HK-2 (cell line): ENCODE measurements at regions not wholly inside any gene's neighbourhood (a gene's known extent, or its start where the extent isn't known, plus 50 kb on each side); places are given as distances from the start of the nearest gene placed in this dataset.
"Not testable (repeated sequence)": the region's sequence is repeated elsewhere in the genome, so short reads cannot be mapped to it uniquely, and the experiment has no call there.

Experiments
- DNase-seq: peaks from one replicate; pipeline ENCODE4 v3.0.0-alpha.2; 2018; ENCODE audit not compliant: unreplicated experiment

DNA sequence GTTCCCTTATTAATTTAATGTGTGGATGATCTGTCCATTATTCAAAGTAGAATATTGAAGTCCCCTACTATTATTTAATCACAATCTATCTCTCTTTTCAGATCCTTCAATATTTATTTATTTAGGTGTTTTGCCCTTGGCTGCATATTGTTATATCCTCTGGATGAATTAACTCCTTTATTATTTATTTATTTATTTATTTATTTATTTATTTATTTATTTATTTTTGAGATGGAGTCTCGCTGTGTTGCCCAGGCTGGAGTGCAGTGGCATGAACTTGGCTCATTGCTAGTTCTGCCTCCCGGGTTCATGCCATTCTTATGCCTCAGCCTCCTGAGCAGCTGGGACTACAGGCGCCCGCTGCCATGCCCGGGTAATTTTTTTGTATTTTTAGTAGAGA is 776.6 kb upstream of the NXPH2 start:
- no peak for DNase-seq

DNA sequence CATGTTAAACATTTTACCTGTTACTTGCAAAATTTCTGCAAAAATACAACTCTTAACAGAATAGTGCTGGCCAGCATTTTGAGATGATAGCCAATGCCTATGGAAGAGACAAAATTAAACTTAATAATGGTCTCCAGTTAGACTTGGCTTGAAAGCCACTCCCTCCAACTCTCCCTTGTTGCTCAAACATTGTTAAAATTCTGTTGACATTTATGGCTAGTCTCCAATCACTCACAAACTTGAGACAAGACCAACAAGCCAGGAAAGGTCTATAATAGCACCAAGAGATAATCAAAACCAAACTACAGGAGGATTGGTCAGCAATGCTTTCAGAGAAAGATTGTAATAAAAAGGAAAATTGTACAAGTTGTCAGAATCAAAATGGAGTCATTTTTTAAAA is 770.7 kb upstream of the NXPH2 start:
- no peak for DNase-seq

DNA sequence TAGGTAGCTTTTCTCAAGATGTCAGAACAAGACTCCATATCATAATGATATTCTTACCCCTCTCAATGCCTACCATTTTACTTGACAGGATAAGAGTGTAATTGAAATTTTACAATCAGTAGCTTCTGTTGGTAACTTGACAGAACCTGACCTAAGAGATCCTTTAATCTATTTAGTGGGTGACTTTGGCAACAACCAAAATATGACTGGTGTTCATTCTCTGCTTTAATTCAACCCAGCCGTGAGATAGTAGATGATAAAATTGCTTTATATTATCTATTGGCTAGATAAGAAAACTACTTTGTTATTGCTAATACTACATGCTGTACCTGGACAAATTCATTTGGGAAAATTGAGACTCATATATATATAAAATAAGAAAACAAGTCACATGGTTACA is 770.2 kb upstream of the NXPH2 start:
- no peak for DNase-seq

DNA sequence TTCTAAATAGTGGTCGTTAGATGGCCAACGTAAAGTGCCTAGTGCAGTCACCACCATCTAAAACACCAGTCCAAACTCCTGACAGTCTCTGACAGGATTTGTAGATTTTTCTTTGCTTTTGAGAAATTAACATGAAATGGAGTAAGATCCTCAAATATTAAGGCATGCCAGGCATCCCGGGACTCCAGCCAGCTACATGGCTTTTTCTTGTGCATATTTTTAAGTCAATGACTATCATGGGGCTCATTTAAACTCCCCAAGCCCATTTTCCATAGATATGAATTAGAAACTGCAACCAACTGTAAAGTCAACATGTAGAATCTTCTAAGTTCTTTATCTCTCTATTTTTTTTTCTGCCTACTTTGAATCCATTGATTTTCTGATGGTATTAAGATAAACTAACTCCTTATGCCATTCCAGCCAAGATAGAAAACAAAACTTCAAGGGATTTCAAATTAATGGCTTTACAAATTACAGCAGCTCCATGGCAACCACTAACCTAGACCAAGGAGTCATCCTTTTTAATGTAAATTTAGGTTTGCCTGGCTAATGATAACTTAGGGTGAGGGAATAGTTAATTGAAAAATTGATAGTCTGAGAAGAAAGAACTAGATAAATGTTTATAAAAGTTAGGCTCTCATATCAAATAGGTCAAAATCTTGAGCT is 764.1 kb upstream of the NXPH2 start:
- no peak for DNase-seq

DNA sequence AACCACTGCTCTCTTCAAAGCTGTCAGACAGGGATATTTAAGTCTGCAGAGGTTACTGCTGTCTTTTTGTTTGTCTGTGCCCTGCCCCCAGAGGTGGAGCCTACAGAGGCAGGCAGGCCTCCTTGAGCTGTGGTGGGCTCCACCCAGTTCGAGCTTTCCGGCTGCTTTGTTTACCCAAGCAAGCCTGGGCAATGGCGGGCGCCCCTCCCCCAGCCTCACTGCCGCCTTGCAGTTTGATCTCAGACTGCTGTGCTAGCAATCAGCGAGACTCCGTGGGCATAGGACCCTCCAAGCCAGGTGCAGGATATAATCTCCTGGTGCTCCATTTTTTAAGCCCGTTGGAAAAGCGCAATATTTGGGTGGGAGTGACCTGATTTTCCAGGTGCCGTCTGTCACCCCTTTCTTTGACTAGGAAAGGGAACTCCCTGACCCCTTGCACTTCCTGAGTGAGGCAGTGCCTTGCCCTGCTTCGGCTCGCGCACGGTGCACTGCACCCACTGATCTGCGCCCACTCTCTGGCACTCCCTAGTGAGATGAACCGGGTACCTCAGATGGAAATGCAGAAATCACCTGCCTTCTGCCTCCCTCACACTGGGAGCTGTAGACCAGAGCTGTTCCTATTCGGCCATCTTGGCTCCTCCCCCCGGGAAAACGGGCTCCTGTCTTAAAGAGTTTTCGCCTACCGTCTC is 758.3 kb upstream of the NXPH2 start:
- DNase-seq = not testable (repeated sequence)

DNA sequence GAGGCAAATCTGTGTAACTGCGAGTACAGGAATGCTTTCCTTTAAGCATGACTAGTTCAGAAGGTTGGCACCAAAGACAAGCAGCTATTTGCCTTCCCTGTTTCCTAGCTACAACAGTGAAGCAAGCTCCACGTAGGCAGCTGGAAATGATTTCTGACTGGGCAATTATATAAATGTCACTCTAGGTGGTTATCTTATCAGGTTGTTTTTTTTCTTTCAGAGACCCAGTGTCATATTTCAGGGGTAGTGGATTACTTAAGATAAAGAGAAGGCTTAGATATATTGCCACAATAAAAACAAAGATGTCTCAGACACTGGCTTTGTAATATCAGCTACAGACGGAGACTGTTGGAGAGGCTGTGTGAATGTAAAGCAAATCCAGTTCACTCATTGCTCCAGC is 748.9 kb upstream of the NXPH2 start:
- DNase-seq = no peak

DNA sequence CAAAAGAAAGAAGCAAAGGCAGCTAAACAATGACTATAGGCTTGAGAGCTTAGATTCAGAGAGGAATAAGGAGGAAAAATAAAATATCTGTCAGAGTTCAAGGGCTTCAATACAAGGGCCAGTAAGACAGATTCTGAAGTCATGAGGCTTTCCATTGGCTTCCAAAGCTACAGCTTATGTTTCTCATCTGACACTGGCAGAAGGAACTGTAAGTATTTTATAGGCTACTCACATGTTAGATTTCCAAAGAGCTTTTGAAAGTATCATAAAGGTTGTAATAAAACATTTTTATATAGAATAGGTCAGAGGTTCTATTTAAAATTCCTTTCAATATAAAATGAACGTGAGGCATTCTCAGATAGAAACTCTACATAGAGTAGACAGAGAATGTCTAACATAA is 746.6 kb upstream of the NXPH2 start:
- DNase-seq = no peak

DNA sequence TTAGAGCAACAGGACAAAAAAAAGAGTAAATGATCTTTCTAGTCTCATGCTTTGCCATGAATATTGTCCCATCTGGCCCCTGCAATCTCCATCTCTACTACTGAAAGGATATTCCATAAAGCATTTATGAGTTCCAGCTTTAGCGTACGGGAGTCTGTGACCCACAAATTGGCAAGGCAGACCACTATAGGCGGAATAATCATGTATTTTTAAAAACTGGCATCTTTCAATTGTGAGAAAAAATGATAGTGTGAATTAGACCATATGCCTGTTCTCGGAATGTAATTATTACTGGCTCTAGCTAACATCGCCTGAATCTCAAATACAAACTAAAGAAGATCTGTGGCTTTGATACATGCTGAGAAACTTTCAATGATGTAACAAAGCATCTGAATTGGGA is 738.1 kb upstream of the NXPH2 start:
- no peak for DNase-seq

DNA sequence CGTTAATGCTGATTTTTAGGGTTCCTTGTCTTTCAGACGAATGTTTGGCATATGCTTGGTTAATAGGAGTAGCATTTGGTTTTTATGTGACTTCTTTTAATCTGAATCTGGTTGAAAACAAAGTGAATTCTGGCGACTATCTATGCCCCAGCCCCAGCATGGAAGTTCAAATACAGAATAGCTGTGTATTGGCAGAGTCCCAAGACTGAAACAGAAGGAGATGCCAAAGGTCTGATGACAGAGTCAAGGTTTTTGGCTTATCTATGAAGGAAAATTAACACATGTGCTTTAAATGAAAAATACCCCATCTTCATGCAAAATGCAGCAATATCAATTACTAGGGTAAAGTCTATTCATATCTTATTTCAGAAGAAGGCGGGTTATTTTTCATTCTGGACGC is 734.8 kb upstream of the NXPH2 start:
- DNase-seq = no peak

DNA sequence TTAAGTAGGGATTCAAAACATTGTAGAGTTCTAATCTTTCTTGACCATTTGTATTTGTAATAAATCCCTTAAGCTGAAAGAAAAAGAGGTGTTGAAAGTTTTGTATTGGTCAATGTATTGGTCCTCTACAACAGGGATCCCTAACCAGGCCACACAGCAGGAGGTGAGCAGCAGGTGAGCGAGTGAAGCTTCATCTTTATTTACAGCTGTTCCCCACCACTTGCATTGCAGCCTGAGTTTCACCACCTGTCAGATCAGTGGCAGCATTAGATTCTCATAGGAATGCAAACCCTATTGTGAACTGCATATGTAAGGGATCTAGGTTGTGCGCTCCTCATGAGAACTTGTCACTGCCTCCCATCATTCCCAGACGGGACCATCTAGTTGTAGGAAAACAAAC is 715.7 kb upstream of the NXPH2 start:
- DNase-seq = no peak

DNA sequence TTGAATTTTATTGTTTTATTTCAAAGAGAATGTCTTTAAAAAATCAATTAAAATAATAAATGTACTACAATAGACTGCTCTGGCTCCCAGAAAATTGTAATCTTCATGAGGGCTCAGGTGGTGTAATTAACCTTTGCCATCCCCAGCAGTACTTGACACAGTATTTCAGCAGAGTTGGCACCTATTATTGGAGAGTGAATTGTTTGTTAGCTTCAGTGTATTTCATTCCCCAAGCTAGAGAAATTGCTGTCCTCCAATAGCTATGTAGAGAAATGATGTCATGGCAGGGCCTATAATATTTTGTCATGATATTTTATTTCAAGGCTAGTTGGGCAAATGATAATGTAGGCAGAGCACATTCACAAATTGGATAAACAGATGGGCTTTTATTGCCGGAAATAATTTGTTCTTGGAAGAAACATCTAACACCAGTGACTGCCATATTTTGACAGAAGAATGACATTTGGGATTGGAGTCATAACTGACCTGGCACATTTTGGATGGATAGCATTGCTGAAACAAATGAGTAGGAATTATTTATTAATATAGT is 712.0 kb upstream of the NXPH2 start:
- no peak for DNase-seq

DNA sequence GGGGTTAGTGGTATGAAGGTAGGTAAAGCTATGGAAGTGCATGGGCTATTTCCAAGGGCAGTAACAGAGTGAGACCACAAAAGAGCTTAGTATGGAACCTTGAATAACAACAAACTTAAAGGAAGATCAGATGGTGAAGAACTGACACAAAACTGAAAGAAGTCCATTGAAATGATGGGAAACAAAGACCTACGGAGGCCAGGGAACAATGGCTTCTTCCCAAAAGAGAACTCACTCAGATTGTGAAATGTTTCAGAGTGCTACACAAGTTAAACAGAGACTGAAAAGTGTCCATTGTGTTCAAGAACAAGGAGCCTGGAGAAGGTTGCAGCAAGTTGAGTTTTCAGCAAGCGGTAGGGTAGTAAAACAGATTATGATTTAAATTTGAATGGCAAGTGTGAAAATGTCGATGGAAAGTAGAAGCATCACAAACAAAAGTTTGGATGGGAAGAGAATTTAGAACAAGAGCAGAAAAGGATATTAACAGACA is 700.0 kb upstream of the NXPH2 start:
- no peak for DNase-seq

DNA sequence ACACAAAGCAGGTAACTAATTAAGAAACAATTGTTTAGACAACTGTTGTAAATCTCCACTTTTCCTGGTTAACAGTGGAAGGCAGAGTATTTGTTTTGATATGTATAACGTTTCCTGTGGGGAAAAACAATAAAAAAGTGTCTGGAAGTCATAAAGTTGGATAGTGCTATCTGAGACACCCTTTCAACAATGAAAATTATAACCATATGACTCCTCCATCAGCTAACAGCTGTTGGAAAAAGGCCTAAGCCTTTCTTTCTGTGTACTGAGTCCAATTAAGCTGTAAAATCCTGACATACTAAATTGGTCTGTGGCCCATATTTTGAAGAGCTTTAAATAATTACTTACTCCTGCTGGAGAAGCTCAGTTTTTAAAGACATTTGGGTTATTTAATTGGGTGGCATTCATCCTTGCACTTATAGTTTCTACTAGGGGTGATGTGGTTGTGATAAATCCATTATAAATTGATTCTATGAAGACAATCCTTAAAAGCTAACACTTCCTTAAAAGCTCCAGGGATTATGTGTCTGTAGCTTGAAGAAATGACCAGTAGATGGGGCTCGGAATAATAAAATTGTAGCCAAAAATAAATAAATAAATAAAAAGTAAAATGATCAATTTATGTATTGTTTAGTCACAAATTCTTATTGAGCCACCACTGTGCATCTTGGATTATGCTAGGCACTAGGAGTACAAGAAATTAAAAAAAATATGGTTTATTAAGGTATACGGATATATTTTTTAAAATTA is 698.1 kb upstream of the NXPH2 start:
- DNase-seq = no peak

DNA sequence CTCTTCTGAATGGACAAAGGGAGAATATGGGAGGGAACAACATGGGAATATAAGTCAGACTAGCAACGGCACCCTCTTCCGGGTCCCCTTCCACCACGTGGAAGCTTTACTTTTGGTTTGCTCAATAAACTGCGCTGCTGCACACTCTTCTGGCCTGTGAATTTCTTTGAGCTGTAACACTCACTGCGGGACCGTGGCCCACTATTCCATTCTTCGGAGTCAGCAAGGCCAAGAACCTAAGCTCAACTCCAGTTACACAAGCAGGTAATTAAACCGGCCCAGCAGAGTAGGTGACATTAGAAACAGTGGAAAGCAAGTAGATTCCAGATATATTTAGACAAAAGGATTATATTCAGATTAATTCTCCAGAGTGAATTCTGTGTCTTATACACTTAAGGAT is 697.4 kb upstream of the NXPH2 start:
- no peak for DNase-seq

DNA sequence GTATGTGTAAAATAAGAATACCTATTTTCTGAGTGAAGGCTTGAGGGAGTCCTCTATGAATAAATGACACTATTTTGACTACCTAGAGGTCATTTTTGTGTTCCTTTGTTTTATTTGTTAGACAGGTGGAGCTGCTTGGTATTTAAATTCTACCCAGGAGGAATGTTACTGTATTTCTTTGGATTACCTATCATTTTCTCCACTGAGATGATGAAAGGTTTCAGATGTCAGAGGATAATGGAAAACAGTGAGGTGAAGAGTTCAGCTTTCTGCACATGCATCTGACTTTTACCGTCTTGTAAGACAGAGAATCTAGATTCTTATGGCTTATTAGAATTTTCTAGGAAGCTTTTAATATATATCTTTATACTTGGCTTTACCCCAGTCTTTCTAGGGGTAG is 689.8 kb upstream of the NXPH2 start:
- no peak for DNase-seq

DNA sequence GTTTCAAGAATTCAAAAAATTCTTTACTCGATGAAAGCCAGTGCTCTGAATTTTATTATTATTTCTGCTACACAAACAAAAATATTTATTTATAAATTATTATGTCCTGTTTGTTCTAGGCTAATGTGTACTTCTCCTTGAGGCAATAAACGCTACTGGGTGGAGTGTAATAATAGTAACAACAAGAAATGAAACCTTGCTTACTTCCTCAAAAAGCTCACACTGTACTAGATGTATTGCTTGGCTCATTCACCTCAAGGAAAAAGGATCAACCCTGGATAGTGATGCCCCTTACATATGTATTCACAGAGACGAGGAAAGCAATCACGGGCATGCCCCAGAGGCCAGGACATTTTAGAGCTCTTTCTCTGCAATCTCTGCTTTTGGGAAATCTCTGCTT is 685.6 kb upstream of the NXPH2 start:
- no peak for DNase-seq

DNA sequence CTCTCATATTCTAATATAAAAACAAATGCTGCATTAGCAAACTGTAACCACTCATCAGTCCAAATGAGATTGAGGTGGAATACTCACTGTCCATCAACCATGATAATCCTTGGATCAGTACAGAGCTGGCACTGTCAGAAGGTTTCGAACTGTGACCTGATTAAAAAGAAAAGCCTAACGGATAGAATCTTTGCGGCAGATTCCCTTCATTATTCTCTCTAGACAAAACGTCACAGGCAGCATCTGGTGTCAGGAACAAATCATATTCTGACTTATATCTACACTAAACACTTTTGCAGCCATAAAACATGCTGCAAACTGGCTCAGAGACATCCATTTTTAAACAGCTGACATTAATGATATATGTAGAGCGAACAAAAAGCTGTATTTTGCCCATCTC is 677.7 kb upstream of the NXPH2 start:
- no peak for DNase-seq

DNA sequence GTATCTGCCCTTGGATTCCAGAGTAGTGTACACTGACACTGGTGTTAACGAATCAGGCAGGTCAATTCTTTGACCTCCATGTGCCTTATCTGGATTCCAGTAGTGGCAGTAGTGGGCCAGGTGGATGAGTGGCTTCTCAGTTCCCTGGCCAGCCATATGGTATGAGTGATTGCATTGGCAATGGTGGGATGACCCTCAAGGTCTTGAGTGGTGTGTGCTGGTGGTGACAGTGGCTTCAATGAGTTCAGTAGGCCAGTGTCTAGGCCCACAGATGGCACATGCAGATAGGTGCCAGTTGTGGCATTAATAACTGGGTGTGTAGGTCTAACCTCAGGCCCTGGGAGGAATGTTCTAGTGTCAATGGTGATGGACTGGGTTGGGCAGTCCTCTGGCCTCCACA is 674.1 kb upstream of the NXPH2 start:
- no peak for DNase-seq

DNA sequence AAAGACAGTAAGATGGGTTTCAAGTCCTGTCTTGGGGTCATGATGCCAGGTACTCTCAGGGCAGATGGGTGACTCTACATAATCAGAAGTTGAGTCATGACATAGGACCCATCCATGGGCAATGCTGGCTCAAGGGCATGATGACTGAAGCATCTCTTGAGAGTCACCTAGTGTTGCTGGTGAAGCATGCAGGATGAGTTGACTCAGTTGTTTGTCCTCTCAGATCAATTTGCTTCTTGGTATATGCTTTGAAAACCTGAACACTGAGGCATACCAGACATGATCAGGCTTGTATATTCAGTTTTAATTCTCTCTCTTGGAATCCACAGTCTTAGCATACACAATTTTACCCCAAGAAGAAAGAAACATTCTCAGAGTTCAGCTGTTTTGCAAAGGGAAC is 658.9 kb upstream of the NXPH2 start:
- no peak for DNase-seq

DNA sequence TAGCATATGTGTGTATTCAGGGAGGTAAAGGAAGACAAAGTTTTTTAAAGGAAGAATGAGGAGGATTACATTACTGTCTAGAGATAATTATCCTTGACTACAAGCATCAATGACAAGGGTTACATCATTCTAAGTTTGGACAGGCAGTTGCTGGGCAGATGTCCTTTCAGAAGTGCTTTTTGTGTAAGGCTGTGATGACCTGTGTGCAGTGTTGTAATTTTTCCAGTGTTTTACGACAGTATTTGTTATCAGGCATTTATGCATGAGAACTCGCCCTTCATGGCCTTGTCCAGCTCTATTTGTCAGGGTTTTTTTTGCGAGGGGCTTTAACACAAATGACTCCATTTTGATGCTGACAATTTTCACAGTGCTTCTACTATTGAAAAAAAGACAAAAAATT is 658.3 kb upstream of the NXPH2 start:
- no peak for DNase-seq

DNA sequence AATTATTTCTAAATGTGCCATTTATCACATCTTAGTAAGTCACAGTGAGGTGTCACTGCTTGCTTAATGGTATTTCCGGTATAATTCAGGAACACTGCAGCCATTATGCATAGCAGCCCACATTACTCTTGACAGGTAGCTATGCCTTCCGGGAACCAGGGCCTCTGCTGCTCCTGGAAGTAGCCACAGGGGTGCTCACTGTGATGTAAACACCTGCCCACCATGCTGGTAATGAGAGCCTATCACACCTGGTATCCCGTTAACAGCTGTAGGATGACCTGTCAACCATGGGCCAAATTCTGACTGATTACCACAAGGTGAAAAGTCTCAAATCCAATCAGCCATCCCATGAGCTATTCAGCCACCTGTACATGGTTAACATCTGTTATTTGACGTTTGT is 647.0 kb upstream of the NXPH2 start:
- DNase-seq = no peak

DNA sequence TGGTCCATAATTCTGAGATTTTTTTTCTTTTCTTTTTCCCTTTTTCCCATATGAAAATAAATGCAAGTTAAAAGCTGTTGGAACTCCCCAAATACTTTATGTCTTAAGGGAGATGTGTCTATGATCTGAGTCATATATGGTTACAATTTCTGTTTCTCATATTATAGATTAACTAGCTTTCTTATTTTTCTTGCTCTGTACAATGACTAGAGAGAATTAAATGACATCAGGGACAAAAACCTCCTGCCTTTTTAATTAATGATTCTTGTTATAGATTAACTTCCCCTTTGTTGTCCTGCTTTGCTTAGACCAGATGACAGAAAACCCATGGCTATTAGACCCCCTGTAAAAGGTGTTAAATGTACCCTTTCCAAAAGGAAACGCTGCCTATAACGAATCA is 643.9 kb upstream of the NXPH2 start:
- DNase-seq = no peak

DNA sequence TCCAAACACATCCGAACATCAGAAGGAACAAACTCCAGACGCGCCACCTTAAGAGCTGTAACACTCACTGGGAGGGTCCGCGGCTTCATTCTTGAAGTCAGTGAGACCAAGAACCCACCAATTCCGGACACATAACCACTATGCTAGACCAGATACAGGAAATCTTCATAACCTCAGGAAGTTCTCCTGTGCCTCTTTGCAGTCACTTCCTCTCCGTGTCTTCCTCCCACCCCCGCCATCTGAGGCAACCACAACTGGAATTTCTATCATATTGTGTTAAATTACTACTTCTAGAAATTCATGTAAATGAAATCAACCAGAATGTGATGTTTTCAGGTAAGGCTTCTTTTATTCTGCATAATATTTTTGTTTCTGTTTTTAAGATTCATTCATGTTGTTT is 631.0 kb upstream of the NXPH2 start:
- no peak for DNase-seq
